ENCODE measurements at regions not wholly inside any gene's neighbourhood (a gene's known extent, or its start where the extent isn't known, plus 50 kb on each side); places are given as distances from the start of the nearest gene placed in this dataset.

GRCh38 chr2:199119796-199120195 lies 337.9 kb downstream of the SATB2 start:
- DNase-seq (ENCODE audit: low spot score), result no peak
- ChIA-PET POLR2A (ENCODE audit: low non-redundant PET) (no interaction called here), CTCF (no interaction called here)
- no peak overlapping the region for H3K27ac ChIP-seq
- TF ChIP-seq CTCF (conservative IDR thresholded peaks at IDR 0.05; ENCODE audit: low read depth), result no peak

GRCh38 chr2:199118673-199119112 lies 339.0 kb downstream of the SATB2 start:
- DNase-seq (ENCODE audit: low spot score), result no peak
- ChIA-PET CTCF (no interaction called here), POLR2A (ENCODE audit: low non-redundant PET) (no interaction called here)
- no peak for TF ChIP-seq CTCF (conservative IDR thresholded peaks at IDR 0.05; ENCODE audit: low read depth)
- no peak overlapping the region for H3K27ac ChIP-seq

GRCh38 chr2:199115169-199115568 lies 342.6 kb downstream of the SATB2 start:
- ChIA-PET CTCF (interaction anchor here (0.7 to 1.2 kb wide), 3 partner anchors 11 to 112 kb away, joined by 3 to 5 read pairs (median 5); no protein-coding TSS in a partner anchor), POLR2A (ENCODE audit: low non-redundant PET) (no interaction called here)
- no peak for TF ChIP-seq CTCF (conservative IDR thresholded peaks at IDR 0.05; ENCODE audit: low read depth)
- H3K27ac ChIP-seq, result no peak overlapping the region
- DNase-seq (ENCODE audit: low spot score), result no peak

GRCh38 chr2:199113111-199113510 lies 344.6 kb downstream of the SATB2 start:
- no peak for DNase-seq (ENCODE audit: low spot score)
- ChIA-PET CTCF (no interaction called here), POLR2A (ENCODE audit: low non-redundant PET) (no interaction called here)
- TF ChIP-seq CTCF (conservative IDR thresholded peaks at IDR 0.05; ENCODE audit: low read depth), result no peak
- H3K27ac ChIP-seq, result no peak overlapping the region

- H3K27ac ChIP-seq, result no peak overlapping the region
- ChIA-PET CTCF (interaction anchor here (0.6 kb wide), 1 partner anchor 1036 kb away, joined by 10 read pairs; no protein-coding TSS in a partner anchor), POLR2A (ENCODE audit: low non-redundant PET) (no interaction called here)
- DNase-seq (ENCODE audit: low spot score), result no peak
- no peak for TF ChIP-seq CTCF (conservative IDR thresholded peaks at IDR 0.05; ENCODE audit: low read depth)
Measured at GRCh38 chr2:199111458-199111857, 346.3 kb downstream of the SATB2 start.

- CTCF ChIA-PET, result interaction anchor here (0.6 to 0.7 kb wide), 4 partner anchors 32 to 1287 kb away, joined by 3 read pairs; no protein-coding TSS in a partner anchor
- no peak for DNase-seq (ENCODE audit: low spot score)
- no peak for TF ChIP-seq CTCF (conservative IDR thresholded peaks at IDR 0.05; ENCODE audit: low read depth)
- H3K27ac ChIP-seq, result no peak overlapping the region
- POLR2A ChIA-PET (ENCODE audit: low non-redundant PET), result no interaction called here
Measured at GRCh38 chr2:199108056-199108455, 349.7 kb downstream of the SATB2 start.

- CTCF ChIA-PET, result no interaction called here
Measured at GRCh38 chr2:199105826-199106225, 351.9 kb downstream of the SATB2 start.

More at GRCh38 chr2:199105826-199106225, 351.9 kb downstream of the SATB2 start:
- no peak overlapping the region for H3K27ac ChIP-seq
- POLR2A ChIA-PET (ENCODE audit: low non-redundant PET), result no interaction called here
- DNase-seq (ENCODE audit: low spot score), result no peak
- TF ChIP-seq CTCF (conservative IDR thresholded peaks at IDR 0.05; ENCODE audit: low read depth), result no peak

Measured in RWPE1 (cell line).